HG02852 (cell line): ENCODE measurements at regions not wholly inside any gene's neighbourhood (a gene's known extent, or its start where the extent isn't known, plus 50 kb on each side); places are given as distances from the start of the nearest gene placed in this dataset.

Experiments used
- ATAC-seq: cut with Tn5 transposase; IDR thresholded peaks from one replicate; pipeline ENCODE4 v1.9.1; 2021; ENCODE audit warnings: mild to moderate bottlenecking, moderate library complexity; ENCODE audit not compliant: unreplicated experiment

- no peak for ATAC-seq
These were observed 555.2 kb downstream of the COL12A1 start for GRCh38 chr6:74650668-74651067.

DNA sequence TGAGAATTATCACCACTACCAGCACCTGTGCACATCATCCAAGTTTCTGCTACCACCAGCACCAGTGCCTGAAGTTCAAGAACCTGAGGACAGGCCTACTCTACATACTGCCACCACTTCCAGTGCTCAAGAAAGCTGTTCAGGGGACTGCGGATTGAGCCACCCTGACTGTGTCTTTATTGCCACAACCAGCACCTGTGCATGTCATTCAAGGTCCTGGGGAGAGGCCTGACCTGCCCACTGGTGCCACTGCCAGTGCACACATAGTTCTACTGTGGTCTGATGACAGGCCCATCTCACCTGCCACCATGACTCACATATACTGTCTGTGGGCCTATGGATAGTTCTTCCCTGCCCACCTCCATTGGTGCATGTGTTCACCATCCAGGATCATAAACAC is 559.4 kb downstream of the COL12A1 start:
- ATAC-seq: no peak

GRCh38 chr6:74645108-74645849 is 560.6 kb downstream of the COL12A1 start:
- ATAC-seq: no peak

- no peak for ATAC-seq
These were observed 563.8 kb downstream of the COL12A1 start for GRCh38 chr6:74642101-74642500.

DNA sequence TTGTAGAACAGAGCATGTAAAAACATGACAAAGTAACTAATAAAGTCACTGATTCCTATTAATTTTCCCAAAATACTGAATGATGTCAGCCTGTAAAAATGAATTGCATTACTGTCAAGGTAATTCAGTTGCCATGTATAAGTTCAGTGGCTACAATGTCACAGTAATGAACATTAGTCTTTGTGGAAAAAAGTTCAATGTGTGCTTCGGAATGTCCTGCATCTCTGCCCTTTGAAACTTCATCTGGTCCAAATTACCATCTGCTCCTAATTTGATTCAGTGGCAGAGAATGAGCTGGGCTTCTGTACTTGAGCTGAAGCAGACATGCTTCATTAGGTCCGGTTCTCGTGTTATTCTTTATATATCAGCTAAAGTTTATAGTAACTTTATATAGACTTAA is 567.4 kb downstream of the COL12A1 start:
- no peak for ATAC-seq

DNA sequence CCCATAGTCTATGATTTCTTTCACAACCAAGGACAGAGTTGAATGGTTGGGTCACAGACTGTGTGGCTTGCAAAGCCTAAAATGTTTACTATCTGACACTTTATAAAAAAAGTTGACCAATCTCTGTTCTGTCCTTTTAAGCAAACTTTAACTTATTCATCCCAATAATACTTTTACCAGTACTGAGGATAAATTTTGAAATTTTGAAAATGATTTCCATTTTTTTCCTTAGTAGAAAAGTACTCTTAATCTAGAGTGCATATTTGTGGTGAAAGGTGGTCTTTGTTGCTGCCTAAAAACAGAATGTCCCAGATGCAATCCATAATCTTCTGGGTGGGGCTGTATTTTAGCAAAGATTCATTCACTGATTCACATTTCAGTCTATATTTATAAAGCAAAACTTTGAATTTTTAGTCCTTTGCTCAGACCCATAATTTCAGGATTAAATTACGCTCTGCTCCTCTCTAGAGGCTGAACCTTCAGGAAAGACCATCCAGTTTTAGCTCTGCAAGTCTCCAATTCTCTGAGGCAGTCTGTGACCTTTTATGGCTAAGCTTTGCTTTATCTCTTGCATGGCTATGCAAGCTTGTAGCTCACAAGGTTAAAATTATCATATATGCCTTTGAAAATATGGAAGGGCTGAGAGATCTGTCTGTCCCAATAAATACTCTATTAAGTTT is 573.5 kb downstream of the COL12A1 start:
- ATAC-seq: no peak

- ATAC-seq: no peak
These were observed 574.3 kb downstream of the COL12A1 start for GRCh38 chr6:74631564-74631963.

- no peak for ATAC-seq
These were observed 579.6 kb downstream of the COL12A1 start for GRCh38 chr6:74626288-74626687.

DNA sequence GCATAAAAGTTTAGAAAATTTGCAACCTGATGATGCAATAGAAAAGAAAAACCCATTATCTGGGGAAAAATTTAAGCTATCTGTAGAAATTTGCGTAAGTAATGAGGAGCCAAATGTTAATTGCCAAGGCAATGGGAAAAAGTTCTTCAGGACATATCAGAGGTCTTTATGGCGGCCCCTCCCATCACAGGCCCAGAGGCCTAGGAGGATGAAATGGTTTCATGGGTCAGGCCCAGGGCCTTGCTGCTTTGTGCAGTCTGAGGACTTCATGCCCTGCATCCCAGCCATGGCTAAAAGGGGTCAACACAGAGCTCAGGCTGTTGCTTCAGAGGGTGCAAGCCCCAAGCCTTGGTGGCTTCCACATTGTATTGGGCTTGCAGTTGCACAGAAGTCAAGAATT is 582.8 kb downstream of the COL12A1 start:
- ATAC-seq: no peak

GRCh38 chr6:74611220-74611619 is 594.6 kb downstream of the COL12A1 start:
- no peak for ATAC-seq

- ATAC-seq: no peak
These were observed 595.5 kb downstream of the COL12A1 start for GRCh38 chr6:74610352-74610751.

GRCh38 chr6:74609871-74610270 is 596.0 kb downstream of the COL12A1 start:
- no peak for ATAC-seq

- ATAC-seq: no peak
These were observed 597.9 kb downstream of the COL12A1 start for GRCh38 chr6:74607934-74608333.

DNA sequence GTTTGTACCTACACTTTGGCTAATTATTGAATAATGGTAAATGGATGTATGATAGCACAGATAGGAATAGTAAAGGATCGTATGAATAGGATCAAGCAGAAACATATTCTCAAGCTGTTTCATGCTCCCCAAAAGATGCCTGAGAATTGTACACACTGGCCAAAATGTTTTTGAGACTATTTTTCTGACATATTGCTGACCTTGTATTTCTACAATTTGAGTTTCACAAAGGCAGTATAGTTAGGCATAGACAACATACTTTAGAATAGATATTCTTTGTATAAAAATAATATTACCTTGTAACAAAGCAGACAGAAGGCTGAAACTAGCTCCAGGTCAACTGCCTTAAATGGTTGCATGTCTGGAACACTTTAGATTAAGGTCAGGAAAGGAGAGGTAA is 598.4 kb downstream of the COL12A1 start:
- ATAC-seq: no peak

DNA sequence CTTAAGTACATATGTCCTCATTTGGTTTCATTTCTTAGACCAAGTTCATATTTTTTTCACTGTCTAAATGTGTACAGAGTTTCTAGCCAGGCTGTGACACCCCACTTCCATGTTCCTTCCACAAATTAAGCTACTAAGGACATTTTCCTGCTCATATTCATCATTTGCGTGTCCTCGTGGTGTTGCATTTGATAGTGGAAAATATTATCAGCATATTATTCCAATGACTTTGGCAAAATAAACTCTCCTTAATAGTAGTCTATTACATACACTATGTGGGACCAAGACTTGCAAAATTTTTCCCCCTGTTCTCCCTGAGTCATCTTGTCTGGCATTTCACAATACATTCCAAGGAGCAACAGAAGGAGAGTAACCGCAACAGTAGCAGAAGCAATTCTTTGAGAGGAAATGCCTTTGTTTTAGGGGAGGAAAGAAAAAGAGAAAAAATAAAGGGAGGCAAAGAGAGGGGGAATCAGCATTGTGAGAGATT is 599.2 kb downstream of the COL12A1 start:
- ATAC-seq: no peak

GRCh38 chr6:74605922-74606581 is 599.8 kb downstream of the COL12A1 start:
- ATAC-seq: no peak

- ATAC-seq: no peak
These were observed 601.6 kb downstream of the COL12A1 start for GRCh38 chr6:74604279-74604678.

DNA sequence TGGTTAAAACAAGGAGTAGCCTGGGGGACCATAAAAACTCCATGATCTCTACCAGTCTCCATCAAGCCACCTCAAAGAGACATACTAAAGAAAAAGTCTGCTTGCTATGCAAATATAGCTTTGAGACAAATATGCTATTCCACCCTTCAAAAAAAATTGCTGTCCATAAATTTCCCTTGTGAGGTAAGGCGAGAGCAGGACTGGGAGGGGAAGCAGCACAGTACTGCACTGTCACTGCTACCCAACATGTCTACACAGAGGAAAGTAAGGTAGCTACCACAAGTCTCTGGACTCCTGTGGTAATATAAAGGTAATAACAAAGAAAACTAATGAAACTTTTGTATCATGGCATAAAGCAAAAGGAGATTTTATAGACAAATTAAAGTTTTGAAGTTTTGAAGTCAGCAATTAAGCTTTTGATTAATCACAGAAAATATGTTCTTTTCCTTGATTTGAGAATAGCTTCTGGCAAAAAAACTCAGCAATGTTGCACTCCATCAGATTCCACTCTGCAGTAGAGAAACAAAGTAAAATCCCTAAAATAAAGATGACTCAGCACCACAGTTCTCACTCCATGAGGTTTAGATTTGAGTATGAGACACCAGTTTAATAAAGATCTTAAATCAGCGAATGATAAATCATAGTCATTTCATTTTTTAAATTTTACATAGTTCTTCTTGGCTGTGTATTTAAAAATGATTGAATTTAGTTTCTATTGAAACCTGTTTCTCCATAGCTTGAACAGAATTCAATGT is 602.4 kb downstream of the COL12A1 start:
- ATAC-seq: no peak

DNA sequence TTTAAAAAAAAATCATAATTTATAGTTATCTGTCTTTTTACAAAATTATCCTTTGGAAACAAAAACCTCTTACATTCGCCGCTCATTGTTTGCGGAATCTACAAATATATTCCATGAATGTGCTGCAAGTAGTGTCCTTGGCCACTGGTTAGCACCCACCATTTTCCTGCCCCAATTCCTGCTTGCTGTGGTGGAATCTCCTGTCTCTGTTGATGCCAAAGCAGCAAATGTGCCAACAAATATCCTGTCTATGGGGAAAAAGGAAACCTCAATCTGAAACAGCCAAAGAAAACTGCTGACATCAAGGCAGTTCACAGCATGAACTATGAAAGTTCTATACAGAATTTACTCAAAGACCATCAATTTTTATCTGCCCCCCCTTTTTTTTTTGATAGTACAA is 603.6 kb downstream of the COL12A1 start:
- no peak for ATAC-seq

GRCh38 chr6:74598462-74599393 is 607.1 kb downstream of the COL12A1 start:
- peak; percentile 97 for ATAC-seq
